Lung (tissue), 12 donors: ENCODE measurements at regions not wholly inside any gene's neighbourhood (a gene's known extent, or its start where the extent isn't known, plus 50 kb on each side); places are given as distances from the start of the nearest gene placed in this dataset. TPM values are rescaled to one million over a fixed set of nuclear protein-coding genes. Genes with fewer than 3 reads are reported as not detected.
A peak's percentile ranks its signal among the peaks of the same experiment; 100 is the strongest.

ENCODE experiments used
- ATAC-seq: fragments of 200-7000 bp; cut with Tn5 transposase; one replicate; pipeline ENCODE4 v1.9.1; 2020; ENCODE audit warnings: moderate number of reproducible peaks; ENCODE audit not compliant: insufficient read depth, low FRiP score
- DNase-seq, 3 donors: peaks; one replicate each; pipeline ENCODE4 v3.0.0-alpha.2; 2013 to 2017
- H3K27ac ChIP-seq, 2 donors: one replicate each; pipeline ENCODE4 v1.5.1; 2013; ENCODE audit warnings: mild to moderate bottlenecking in 2 of 2, moderate library complexity in 2 of 2, control low read depth in 1 of 2, inconsistent platforms in 1 of 2, low read depth in 1 of 2, low read length in 1 of 2
- H3K27me3 ChIP-seq, 3 donors: one replicate each; pipeline ENCODE4 v1.5.1; 2013; ENCODE audit warnings: low read length in 2 of 3; ENCODE audit not compliant: control insufficient read depth in 3 of 3, insufficient read depth in 3 of 3
- H3K36me3 ChIP-seq, 4 donors: one replicate each; pipeline ENCODE4 v1.5.1; 2013; ENCODE audit warnings: low read length in 4 of 4, mild to moderate bottlenecking in 1 of 4, moderate library complexity in 1 of 4; ENCODE audit not compliant: control insufficient read depth in 4 of 4, insufficient read depth in 4 of 4
- H3K4me1 ChIP-seq, 5 donors: one replicate each; pipeline ENCODE4 v1.5.1; 2013; ENCODE audit warnings: low read length in 5 of 5, mild to moderate bottlenecking in 2 of 5, moderate library complexity in 1 of 5; ENCODE audit not compliant: control insufficient read depth in 5 of 5, insufficient read depth in 5 of 5
- H3K4me3 ChIP-seq: one replicate; pipeline ENCODE4 v1.5.1; 2013; ENCODE audit warnings: mild to moderate bottlenecking, control low read depth, moderate library complexity
- H3K9ac ChIP-seq, 2 donors: one replicate each; pipeline ENCODE4 v1.5.1; 2013; ENCODE audit warnings: low read length in 2 of 2, control low read depth in 1 of 2; ENCODE audit not compliant: insufficient read depth in 1 of 2
- H3K9me3 ChIP-seq, 4 donors: one replicate each; pipeline ENCODE4 v1.5.1; 2013; ENCODE audit warnings: low read length in 3 of 4, mild to moderate bottlenecking in 1 of 4, moderate library complexity in 1 of 4; ENCODE audit not compliant: control insufficient read depth in 4 of 4, insufficient read depth in 3 of 4
- WGBS, 2 donors: extraction: QIAGEN DNeasy Blood & Tissue Kit; methylation state at CpG; one replicate each; pipeline ENCODE4 v1.1.7; 2013; 5-methylcytosine and 5-hydroxymethylcytosine counted together
- small RNA-seq: library from RNA; depleted of rRNA; stranded (forward); fragments of <200 nt; gene quantifications from one replicate; pipeline ENCODE3, GENCODE V24; 2014; ENCODE audit warnings: low replicate concordance
- TF ChIP-seq, protein P1 (sequence below): IDR thresholded peaks from 2 replicates; pipeline ENCODE4 v1.5.1; 2012; ENCODE audit warnings: mild to moderate bottlenecking; ENCODE audit errors: control extremely low read depth, extremely low read depth
- donor health status: control.
- donor health status: control.
- donor health status: Bipolar disorder and iron deficiency.
- donor health status: healthy.
- donor health status: DM: yes; HTN: yes; CAD: no.

DNA sequence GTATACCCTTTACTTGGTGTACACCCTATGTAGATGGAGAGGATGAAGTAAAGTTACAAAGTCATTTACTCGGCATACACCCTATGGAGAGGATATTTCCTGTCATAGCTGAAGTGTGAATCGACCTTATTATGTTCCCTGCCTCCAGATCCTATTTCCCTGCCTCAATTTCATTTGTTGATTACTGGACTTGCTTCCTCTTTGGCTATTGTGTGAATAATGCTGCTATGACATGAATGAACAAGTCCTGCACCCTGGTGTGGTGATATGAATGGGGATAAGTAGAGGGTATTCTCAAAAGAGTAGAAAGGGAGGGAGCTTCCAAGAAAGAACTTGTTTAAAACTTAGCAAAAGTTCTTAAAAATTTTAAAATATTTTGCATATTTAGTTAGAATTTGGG is 123.5 kb upstream of the TBL1Y start:
- no peak overlapping the region for H3K9ac ChIP-seq
- 68% methylated on average over 2 of the region's 2 CpGs; no CpG with 5 or more reads in 1 of the 2 donors for WGBS, 2 donors
- no peaks in the 10 kb centered on the region for H3K27me3 ChIP-seq
- TF ChIP-seq, protein P1, sequence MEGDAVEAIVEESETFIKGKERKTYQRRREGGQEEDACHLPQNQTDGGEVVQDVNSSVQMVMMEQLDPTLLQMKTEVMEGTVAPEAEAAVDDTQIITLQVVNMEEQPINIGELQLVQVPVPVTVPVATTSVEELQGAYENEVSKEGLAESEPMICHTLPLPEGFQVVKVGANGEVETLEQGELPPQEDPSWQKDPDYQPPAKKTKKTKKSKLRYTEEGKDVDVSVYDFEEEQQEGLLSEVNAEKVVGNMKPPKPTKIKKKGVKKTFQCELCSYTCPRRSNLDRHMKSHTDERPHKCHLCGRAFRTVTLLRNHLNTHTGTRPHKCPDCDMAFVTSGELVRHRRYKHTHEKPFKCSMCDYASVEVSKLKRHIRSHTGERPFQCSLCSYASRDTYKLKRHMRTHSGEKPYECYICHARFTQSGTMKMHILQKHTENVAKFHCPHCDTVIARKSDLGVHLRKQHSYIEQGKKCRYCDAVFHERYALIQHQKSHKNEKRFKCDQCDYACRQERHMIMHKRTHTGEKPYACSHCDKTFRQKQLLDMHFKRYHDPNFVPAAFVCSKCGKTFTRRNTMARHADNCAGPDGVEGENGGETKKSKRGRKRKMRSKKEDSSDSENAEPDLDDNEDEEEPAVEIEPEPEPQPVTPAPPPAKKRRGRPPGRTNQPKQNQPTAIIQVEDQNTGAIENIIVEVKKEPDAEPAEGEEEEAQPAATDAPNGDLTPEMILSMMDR: no peak
- ATAC-seq (no peak), DNase-seq (no peak)
- H3K4me3 ChIP-seq: no peak overlapping the region
- no peaks in the 10 kb centered on the region for H3K9me3 ChIP-seq
- no peaks in the 10 kb centered on the region for H3K36me3 ChIP-seq
- no peak overlapping the region for H3K27ac ChIP-seq
- H3K4me1 ChIP-seq: no peaks in the 10 kb centered on the region

DNA sequence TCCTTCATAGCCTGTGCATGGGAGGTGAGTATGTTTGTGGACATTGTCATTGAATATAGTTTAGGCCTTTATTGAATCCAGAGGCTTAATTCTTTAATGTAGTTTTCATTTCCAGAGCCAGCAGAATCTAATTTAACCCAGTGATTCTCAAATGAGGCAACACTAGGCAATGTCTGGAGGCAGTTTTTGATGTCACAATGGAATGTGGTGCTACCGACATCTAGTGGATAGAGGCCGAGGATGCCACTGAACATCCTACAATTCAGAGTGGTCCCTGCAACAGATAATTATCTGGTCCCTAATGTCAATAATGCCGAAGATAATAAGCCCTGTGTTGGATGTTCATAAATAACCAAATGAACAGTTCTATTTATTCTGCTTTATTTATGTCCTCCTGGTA is 98.9 kb upstream of the TBL1Y start:
- Histone ChIP-seq H3K4me3 (no peak overlapping the region), H3K4me1 (no peaks in the 10 kb centered on the region), H3K36me3 (no peaks in the 10 kb centered on the region), H3K9me3 (no peaks in the 10 kb centered on the region), H3K9ac (no peak overlapping the region), H3K27me3 (no peaks in the 10 kb centered on the region), H3K27ac (no peak overlapping the region)
- DNase-seq (peak in 1 of 3 donors; percentile 24), ATAC-seq (no peak)
- TF ChIP-seq, protein P1: no peak
- 39% methylated on average over 3 of the region's 3 CpGs; no CpG with 5 or more reads in 1 of the 2 donors for WGBS, 2 donors

Small RNA genes lying in the stretch of these regions (small RNA-seq; reads per million reads assigned to genes)
- gene AC013412.1 (not detected), gene SRIP3 (not detected)
